HG03442 (cell line): ENCODE measurements at regions not wholly inside any gene's neighbourhood (a gene's known extent, or its start where the extent isn't known, plus 50 kb on each side); places are given as distances from the start of the nearest gene placed in this dataset.

Source experiments
- ATAC-seq: cut with Tn5 transposase; IDR thresholded peaks from one replicate; pipeline ENCODE4 v1.9.1; 2021; ENCODE audit warnings: mild to moderate bottlenecking, moderate library complexity; ENCODE audit not compliant: unreplicated experiment

DNA sequence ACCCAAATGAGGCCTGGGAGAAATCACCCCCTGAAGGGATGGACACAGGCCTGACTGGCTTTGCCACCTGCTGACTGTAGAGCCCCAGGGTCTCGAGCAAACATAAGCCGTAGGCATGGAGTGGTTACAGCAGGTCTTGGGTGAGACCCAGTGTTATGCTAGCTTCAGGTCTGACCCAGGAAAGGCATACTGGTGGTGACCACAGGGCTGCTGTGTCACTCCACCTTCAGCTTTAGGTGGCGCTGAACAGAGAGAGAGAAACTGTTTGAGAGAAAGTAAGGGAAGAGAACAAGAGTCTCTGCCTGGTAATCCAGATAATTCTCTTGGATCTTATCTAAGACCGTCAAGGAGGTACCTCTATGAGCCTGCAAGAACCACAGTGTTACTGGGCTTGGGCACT lies 1544.2 kb upstream of the TMEFF2 start:
- no peak for ATAC-seq

DNA sequence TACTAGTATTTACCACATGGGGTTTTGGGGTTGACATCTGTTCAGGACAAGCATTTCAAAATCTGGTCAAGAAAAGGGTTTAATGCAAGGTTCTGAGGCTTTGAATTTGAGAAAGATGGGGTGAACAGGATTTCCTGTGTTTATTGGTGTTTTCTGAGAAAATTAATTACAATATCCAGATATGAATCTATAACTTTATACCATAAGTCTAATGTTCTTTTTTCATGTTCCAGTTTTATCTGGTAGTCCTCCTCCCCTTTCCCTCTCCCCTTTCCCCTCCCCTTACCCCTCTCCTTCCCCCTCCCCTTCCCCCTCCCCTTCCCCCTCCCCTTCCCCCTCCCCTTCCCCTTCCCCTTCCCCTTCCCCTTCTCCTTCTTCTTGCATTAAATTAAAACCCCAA lies 1518.2 kb upstream of the TMEFF2 start:
- ATAC-seq: no peak

DNA sequence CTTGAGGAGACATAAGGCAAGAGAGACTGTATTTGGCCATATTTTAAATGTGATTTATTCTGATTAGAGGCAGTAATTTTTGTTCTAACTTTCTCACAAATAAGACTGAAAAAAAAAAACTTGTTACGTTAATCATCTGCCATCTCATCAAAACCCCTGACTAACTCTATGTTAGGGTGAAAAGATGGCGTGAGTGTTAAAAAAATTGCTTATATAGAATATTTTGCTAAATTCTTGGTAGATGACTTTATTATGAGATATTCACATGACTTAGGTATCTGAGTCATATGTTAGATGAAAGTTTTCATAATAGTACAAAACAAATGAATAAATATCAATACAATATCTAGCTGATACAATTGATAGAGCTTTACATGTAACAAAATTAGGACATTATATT lies 1508.7 kb upstream of the TMEFF2 start:
- ATAC-seq: no peak

DNA sequence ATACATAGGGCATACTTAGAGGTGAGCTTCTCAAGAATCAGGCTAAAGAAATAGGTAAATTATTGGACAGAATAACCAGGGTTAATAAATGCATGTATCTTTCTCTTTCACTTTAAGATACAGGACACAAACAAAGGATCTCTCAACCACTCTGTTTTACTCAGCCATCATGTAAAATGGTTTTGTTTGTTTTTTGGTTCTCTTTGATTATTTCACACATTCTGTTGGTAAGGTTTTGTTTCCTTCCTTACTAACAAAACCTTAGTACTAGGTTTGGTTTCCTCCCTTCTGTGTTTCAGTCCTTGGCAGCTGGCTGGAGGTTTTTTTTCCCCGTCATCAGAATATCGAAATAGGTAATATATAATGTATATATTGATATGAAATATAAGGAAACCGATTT lies 1506.8 kb upstream of the TMEFF2 start:
- no peak for ATAC-seq

GRCh38 chr2:193695367-193695766 lies 1500.6 kb upstream of the TMEFF2 start:
- ATAC-seq: peak; percentile 70

DNA sequence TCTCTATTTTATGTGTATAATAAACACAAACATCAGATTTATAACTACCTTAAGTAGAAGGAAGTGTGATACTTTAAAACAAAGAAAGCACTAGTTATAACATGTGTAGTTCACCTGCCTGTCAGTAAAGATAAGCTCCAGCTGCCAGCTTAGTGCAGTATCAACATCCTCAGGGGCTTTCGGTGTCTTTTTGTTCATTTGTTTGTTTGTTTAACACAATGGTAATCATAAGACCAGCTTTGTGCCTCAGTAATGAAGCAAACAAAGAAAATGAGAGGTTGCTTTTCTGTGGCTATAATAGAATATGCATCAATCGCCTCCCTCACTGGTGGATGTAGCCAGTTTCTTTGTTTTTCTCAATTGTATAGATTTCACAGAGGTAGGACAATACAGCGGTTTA lies 1499.0 kb upstream of the TMEFF2 start:
- ATAC-seq: no peak

DNA sequence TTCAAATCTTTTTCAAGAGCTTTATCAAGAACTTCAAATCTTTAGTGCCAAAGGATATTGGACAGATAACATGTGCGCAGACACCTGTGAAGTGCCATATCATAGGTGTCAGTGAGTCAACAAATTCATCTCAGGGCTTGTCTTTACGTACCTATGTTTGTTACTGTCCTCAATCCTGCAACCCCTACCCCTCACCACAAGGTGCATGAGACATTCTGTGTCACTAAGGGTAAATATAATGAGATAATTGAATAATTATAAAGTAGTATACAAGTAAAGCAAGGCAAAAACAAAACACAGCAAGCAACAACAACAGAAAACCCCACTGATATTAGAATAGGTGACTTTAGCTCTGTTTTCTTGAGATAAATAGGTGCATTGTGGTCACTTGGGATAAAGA lies 1495.8 kb upstream of the TMEFF2 start:
- no peak for ATAC-seq

GRCh38 chr2:193687195-193687594 lies 1492.5 kb upstream of the TMEFF2 start:
- ATAC-seq: no peak

DNA sequence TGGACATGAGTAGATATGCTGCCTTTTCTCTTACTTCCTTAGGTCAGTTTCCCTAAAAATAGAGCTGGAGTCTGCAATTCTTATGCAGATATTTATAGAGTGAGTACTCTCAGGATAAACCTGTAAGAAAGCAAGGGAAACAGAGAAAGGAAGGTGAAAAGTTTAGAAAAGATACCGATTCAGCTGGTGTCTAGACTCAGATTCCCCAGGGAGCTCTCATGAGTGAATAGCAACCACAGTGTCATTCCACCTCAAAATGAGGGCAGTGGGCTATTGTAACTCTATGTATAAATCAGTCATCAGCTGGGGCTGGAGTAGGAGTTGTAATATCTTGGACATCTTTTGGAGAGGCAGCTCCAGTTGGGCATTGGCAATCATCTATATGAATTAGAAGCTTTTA lies 1485.1 kb upstream of the TMEFF2 start:
- ATAC-seq: no peak

- no peak for ATAC-seq
These were observed 1475.7 kb upstream of the TMEFF2 start for GRCh38 chr2:193670478-193670877.

DNA sequence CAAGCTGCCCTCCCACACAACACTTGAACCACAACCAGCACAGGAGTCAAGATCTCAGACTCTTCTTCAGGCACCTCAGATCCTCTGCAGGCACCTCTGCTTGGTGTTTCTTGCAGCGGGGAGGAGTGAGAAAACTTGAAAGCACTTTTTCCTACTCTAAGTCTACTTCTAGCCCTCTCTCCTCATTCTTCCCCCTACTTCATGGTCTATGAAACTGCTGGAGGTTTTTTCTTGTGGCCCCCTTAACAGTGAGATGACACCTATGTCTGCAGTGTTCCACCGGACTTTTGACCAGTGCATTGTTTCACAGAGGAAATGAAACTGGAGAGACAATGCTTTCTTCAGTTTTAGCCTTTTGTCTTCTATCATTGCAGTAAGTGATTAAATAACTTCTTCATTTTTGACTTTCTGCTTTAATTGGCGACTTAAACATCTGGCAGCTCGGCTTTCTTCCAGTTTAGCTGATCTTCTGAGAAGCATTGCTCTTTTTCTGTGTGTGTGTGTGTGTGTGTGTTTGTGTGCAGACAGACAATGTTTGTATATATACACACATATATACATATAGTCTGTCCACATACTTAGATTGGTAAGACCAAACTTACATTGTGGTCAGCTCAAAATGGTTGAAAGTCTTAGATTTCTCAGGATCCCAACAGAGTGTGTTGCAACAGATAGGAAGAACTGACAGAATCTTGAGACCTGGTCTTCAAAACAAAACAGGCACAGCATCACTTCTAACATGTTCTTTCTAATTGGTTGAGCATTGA lies 1474.0 kb upstream of the TMEFF2 start:
- peak; percentile 63 for ATAC-seq

GRCh38 chr2:193627927-193628272 lies 1433.2 kb upstream of the TMEFF2 start:
- ATAC-seq: no peak

GRCh38 chr2:193627187-193627926 lies 1432.6 kb upstream of the TMEFF2 start:
- ATAC-seq: no peak

DNA sequence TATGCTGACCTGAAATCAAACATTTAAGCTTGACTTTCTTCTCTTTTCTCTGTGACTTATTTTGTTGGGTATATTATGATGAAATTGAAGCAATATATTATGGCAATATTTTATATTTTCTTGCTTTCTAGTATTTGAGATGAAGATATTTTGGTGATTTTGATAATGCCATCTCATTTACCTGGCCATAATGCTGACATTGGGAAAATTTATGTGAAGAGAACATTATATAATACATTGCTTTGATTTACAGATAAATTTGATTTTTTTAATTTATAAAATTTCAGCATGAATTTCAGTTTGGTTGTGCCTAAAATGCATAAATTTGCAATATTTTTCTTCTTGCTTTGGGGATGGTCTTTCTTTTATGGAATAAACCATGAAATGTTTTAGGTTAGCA lies 1413.7 kb upstream of the TMEFF2 start:
- no peak for ATAC-seq

- no peak for ATAC-seq
These were observed 1396.1 kb upstream of the TMEFF2 start for GRCh38 chr2:193590831-193591230.

DNA sequence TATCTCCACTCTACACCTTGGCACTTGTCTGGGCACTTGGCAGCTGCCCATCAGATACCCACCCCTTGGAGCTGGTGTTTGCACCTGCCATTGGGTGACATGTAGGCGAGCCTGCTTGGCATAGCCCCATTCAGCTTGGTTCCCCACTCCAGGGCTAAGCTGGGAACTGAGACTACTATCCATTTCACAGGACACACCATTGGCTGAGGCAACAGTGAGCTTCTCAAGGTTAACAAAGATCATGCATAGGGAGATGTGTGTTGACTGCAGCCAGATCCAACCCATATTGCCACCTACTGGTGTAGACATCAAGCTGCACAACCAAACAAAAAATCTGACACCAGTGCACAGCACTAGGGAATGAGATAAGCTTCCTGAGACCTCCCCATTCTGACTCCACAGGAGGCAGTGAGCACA lies 1389.8 kb upstream of the TMEFF2 start:
- ATAC-seq: peak; percentile 88

- ATAC-seq: no peak
These were observed 1389.1 kb upstream of the TMEFF2 start for GRCh38 chr2:193583638-193584400.

DNA sequence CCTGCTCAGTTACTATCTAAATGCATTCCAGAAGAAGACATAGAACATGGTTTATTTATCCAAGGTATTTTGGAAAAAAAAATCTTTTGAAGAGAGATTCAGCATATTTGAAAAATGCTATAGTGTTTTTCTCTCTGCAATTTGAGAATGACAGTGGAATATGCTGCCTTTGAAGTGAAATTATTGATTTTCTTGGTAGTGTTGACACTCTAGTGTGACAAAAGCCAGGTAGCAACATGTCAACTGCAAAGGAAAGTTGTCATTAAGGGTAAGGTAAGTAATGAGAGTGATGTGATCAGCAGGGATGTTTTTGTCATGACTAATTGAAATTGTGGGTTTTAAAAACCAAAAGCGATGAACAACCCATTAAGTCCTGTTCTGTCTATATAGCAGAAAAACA lies 1387.1 kb upstream of the TMEFF2 start:
- no peak for ATAC-seq

DNA sequence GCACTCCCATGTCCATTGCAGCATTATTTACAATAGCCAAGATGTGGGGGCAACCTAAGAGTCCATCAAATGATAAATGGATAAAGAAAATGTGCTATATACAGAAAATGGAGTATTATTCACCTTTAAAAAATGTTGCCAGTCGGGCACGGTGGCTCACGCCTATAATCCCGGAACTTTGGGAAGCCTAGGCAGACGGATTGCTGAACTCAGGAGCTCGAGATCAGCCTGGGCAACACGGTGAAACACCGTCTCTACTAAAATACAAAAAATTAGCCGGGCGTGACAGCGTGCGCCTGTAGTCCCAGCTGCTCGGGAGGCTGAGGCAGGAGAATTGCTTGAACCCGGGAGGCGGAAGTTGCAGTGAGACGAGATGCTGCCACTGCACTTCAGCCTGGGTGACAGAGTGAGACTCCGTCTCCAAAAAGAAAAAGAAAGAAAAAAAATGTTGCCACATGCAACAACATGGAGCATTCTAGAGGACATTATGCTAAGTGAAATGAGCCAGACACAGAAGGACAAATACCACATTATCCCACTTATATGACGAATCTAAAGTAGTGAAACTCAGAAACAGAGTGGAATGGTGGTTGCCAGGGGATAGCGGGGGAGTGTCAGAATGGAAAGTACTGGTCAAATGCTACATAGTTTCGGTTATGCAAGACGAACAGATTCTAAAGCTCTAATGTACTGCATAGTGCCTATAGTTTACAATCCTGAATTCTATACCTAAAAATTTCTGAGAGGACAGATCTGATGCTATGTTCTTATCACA lies 1385.6 kb upstream of the TMEFF2 start:
- no peak for ATAC-seq

- no peak for ATAC-seq
These were observed 1372.2 kb upstream of the TMEFF2 start for GRCh38 chr2:193566886-193567285.

- no peak for ATAC-seq
These were observed 1371.5 kb upstream of the TMEFF2 start for GRCh38 chr2:193566276-193566675.
